ENCODE measurements at regions not wholly inside any gene's neighbourhood (a gene's known extent, or its start where the extent isn't known, plus 50 kb on each side); places are given as distances from the start of the nearest gene placed in this dataset.

DNA sequence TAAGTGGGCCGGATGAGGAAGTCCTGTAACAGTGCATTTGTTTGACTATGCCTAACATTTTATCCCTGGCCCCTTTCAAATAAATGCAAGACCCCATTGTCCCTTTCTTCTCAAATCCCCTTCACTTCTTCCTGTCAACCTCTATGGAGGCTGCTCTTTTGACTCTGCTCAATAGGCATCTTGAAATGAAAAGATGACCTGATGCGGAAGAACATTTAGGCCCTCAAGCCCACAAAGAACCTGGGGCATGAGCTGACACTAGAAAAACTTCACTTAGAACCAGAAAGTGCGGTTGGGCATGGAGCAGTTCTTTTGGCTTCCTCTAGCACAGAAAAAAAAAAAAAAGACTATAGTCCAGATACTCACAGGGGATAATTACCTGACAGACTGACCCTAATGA lies 1434.7 kb upstream of the WWC1 start:
- ATAC-seq (no peak), DNase-seq (no peak)
- H3K36me3 ChIP-seq (replicated peaks in 1 of 2; ENCODE audit: insufficient read depth in 1 of 2, low read depth in 2 of 2) = no peaks in the 10 kb centered on the region
- intact Hi-C loops (cut with DNase I) = no loop called here
- H3K27ac ChIP-seq = no peak overlapping the region
- no peak overlapping the region for H3K4me3 ChIP-seq
- no peaks in the 10 kb centered on the region for H3K9me3 ChIP-seq
- no peak for TF ChIP-seq POLR2A (IDR thresholded peaks at IDR 0.05)
- TF ChIP-seq, protein P1, sequence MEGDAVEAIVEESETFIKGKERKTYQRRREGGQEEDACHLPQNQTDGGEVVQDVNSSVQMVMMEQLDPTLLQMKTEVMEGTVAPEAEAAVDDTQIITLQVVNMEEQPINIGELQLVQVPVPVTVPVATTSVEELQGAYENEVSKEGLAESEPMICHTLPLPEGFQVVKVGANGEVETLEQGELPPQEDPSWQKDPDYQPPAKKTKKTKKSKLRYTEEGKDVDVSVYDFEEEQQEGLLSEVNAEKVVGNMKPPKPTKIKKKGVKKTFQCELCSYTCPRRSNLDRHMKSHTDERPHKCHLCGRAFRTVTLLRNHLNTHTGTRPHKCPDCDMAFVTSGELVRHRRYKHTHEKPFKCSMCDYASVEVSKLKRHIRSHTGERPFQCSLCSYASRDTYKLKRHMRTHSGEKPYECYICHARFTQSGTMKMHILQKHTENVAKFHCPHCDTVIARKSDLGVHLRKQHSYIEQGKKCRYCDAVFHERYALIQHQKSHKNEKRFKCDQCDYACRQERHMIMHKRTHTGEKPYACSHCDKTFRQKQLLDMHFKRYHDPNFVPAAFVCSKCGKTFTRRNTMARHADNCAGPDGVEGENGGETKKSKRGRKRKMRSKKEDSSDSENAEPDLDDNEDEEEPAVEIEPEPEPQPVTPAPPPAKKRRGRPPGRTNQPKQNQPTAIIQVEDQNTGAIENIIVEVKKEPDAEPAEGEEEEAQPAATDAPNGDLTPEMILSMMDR (IDR thresholded peaks at IDR 0.05) = no peak
- H3K4me1 ChIP-seq = no peaks in the 10 kb centered on the region
- WGBS, 2 donors = 82 to 84% methylated on average over 3 of the region's 3 CpGs
- no peaks in the 10 kb centered on the region for H3K27me3 ChIP-seq

DNA sequence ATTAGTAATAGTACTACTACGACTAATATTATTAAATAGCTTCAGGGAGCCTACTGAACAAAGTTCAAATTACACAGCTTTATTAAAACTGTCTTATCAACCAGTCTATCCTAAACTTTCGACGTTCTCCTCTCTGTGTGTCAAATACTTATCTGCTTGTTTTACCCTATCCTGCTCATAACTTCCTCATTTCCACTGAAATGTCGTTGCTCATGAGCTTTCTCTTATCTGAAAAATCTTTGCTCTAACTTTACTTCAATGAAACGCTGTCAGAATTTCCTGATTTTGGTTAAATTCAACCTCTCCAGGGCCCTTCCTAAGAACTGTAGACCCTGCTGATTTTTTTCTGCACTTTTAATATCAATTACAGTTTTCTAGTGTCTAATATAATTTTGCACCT lies 1431.0 kb upstream of the WWC1 start:
- no peak for ATAC-seq
- H3K27me3 ChIP-seq = no peaks in the 10 kb centered on the region

DNA sequence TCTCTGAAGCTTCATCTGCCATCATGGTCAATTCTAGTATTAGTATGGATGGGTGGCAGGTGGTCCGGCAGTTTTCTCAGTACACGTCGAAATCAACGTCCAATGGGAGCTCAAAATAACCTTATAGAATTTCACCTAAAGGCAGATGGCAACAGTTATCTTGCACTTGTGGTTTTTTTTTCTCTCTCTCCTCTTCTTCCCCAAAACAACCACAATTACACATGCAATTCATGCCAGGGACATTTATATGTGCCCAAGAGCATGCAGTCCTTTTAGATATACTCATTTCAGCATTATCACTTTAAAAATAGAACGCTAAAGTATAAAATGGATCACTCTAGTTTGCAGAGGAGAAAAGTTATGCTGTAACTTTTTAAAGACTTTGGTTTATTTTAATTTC lies 1428.9 kb upstream of the WWC1 start:
- no peaks in the 10 kb centered on the region for H3K4me1 ChIP-seq
- no peak for ATAC-seq
- DNase-seq = no peak
- H3K4me3 ChIP-seq = no peak overlapping the region
- H3K36me3 ChIP-seq (replicated peaks in 1 of 2; ENCODE audit: insufficient read depth in 1 of 2, low read depth in 2 of 2) = no peaks in the 10 kb centered on the region
- no peak overlapping the region for H3K27ac ChIP-seq
- no peaks in the 10 kb centered on the region for H3K9me3 ChIP-seq
- intact Hi-C loops (cut with DNase I) = no loop called here
- H3K27me3 ChIP-seq = no peaks in the 10 kb centered on the region
- no peak for TF ChIP-seq POLR2A (IDR thresholded peaks at IDR 0.05)
- TF ChIP-seq, protein P1 (IDR thresholded peaks at IDR 0.05) = no peak
- 89 to 94% methylated on average over 5 of the region's 5 CpGs for WGBS, 2 donors

More for the DNA sequence above, 1431.0 kb upstream of the WWC1 start:
- H3K36me3 ChIP-seq (replicated peaks in 1 of 2; ENCODE audit: insufficient read depth in 1 of 2, low read depth in 2 of 2) = no peaks in the 10 kb centered on the region
- TF ChIP-seq POLR2A (IDR thresholded peaks at IDR 0.05) = no peak
- TF ChIP-seq, protein P1 (IDR thresholded peaks at IDR 0.05) = no peak
- 18 to 24% methylated on average over 5 of the region's 5 CpGs for WGBS, 2 donors
- H3K4me1 ChIP-seq = no peaks in the 10 kb centered on the region
- no peak overlapping the region for H3K27ac ChIP-seq
- no peak overlapping the region for H3K4me3 ChIP-seq
- intact Hi-C loops (cut with DNase I) = no loop called here
- no peaks in the 10 kb centered on the region for H3K9me3 ChIP-seq
- DNase-seq = no peak

DNA sequence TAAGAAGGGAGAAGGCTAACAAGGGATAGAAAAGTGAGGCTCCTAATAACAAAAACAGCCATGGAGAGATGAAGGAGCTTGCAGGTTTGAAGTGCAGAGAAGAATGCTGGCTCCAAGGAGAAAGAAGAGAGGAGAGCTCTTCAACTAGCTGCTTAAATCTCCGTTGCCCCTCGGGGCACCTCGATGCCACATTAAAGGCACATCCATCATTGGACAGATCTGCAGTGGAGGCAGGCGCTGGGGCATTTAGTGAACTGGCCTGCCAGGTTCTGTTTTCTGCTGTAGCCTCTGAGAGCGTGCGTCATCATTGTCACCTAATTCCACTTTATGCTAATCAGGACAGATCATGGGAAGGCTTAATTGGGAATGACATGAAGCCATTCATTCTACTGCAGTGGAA lies 1426.2 kb upstream of the WWC1 start:
- Histone ChIP-seq H3K4me1 (no peaks in the 10 kb centered on the region), H3K27ac (no peak overlapping the region), H3K36me3 (replicated peaks in 1 of 2; ENCODE audit: insufficient read depth in 1 of 2, low read depth in 2 of 2) (no peaks in the 10 kb centered on the region), H3K4me3 (no peak overlapping the region), H3K9me3 (no peaks in the 10 kb centered on the region), H3K27me3 (no peaks in the 10 kb centered on the region)
- DNase-seq (no peak), ATAC-seq (no peak)
- 68 to 79% methylated on average over 6 of the region's 6 CpGs for WGBS, 2 donors
- TF ChIP-seq, protein P1 (IDR thresholded peaks at IDR 0.05) = no peak
- TF ChIP-seq POLR2A (IDR thresholded peaks at IDR 0.05) = no peak
- intact Hi-C loops (cut with DNase I) = no loop called here

DNA sequence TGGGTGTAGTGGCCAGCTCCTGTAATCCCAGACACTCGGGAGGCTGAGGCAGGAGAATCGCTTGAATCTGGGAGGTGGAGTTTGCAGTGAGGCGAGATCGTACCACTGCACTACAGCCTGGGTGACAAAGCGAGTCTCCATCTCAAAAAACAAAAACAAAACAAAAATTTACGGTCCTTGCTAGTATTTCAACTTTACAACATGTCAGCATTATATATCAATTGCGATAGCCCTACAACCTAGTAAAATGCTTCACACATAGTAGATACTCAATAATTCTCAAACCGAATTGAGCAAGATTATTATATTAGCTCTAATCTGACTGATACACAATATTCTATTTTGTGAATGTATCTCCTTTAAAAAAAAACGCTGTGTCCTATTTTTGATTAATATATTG lies 1411.0 kb upstream of the WWC1 start:
- Histone ChIP-seq H3K36me3 (replicated peaks in 1 of 2; ENCODE audit: insufficient read depth in 1 of 2, low read depth in 2 of 2) (no peaks in the 10 kb centered on the region), H3K4me1 (no peaks in the 10 kb centered on the region), H3K9me3 (no peaks in the 10 kb centered on the region), H3K4me3 (no peak overlapping the region), H3K27ac (no peak overlapping the region), H3K27me3 (no peaks in the 10 kb centered on the region)
- ATAC-seq = no peak
- 64 to 74% methylated on average over 9 of the region's 9 CpGs for WGBS, 2 donors
- no peak for DNase-seq
- no peak for TF ChIP-seq POLR2A (IDR thresholded peaks at IDR 0.05)
- intact Hi-C loops (cut with DNase I) = no loop called here
